ENCODE measurements at regions not wholly inside any gene's neighbourhood (a gene's known extent, or its start where the extent isn't known, plus 50 kb on each side); places are given as distances from the start of the nearest gene placed in this dataset.

- Histone ChIP-seq H2AK5ac (ENCODE audit: low read length) (no peak overlapping the region), H2BK5ac (ENCODE audit: low read depth, low read length, poor library complexity) (no peak overlapping the region), H3K18ac (ENCODE audit: low read length) (no peak overlapping the region), H3K27me3 (ENCODE audit: insufficient read depth, low read length) (no peaks in the 10 kb centered on the region), H3K9ac (ENCODE audit: low read length) (no peak overlapping the region), H3K23ac (ENCODE audit: low read length) (no peak overlapping the region), H4K91ac (ENCODE audit: low read depth, low read length) (no peak overlapping the region), H3K4me1 (ENCODE audit: control insufficient read depth in 1 of 2, insufficient read depth in 2 of 2, low read length in 2 of 2) (no peaks in the 10 kb centered on the region), H2AFZ (ENCODE audit: insufficient read depth, low read length, poor library complexity) (no peak overlapping the region), H4K8ac (ENCODE audit: low read depth, low read length) (no peak overlapping the region), H3K79me1 (ENCODE audit: low read length) (no peaks in the 10 kb centered on the region), H3K36me3 (ENCODE audit: control insufficient read depth in 1 of 2, insufficient read depth in 2 of 2, low read length in 2 of 2) (no peaks in the 10 kb centered on the region), H2BK120ac (ENCODE audit: insufficient read depth, low read length, poor library complexity) (no peak overlapping the region), H3K27ac (ENCODE audit: low read depth, low read length) (no peak overlapping the region), H3K4me2 (ENCODE audit: low read length) (no peak overlapping the region), H3K79me2 (ENCODE audit: control insufficient read depth, insufficient read depth, low read length, poor library complexity) (no peaks in the 10 kb centered on the region), H3K4me3 (ENCODE audit: low read depth, low read length) (no peak overlapping the region), H2BK12ac (ENCODE audit: low read length) (no peak overlapping the region), H4K12ac (ENCODE audit: low read depth, low read length) (no peak overlapping the region), H3K14ac (ENCODE audit: low read length) (no peak overlapping the region), H3K9me3 (ENCODE audit: insufficient read depth, low read depth, low read length) (no peaks in the 10 kb centered on the region), H3K4ac (ENCODE audit: low read depth, low read length) (no peak overlapping the region)
- no CpG with 5 or more reads among the region's 1 CpG for WGBS (ENCODE audit: extremely low coverage, insufficient coverage, insufficient read length)
- DNase-seq: no peak
These were observed 191.7 kb downstream of the TTLL7 start for GRCh38 chr1:83807231-83807630.

- Histone ChIP-seq H2BK12ac (ENCODE audit: low read length) (no peak overlapping the region), H3K4ac (ENCODE audit: low read depth, low read length) (no peak overlapping the region), H3K23ac (ENCODE audit: low read length) (no peak overlapping the region), H3K79me2 (ENCODE audit: control insufficient read depth, insufficient read depth, low read length, poor library complexity) (no peaks in the 10 kb centered on the region), H4K91ac (ENCODE audit: low read depth, low read length) (no peak overlapping the region), H2AFZ (ENCODE audit: insufficient read depth, low read length, poor library complexity) (no peak overlapping the region), H3K9ac (ENCODE audit: low read length) (no peak overlapping the region), H3K4me2 (ENCODE audit: low read length) (no peak overlapping the region), H3K4me1 (ENCODE audit: control insufficient read depth in 1 of 2, insufficient read depth in 2 of 2, low read length in 2 of 2) (no peaks in the 10 kb centered on the region), H3K27me3 (ENCODE audit: insufficient read depth, low read length) (no peaks in the 10 kb centered on the region), H3K9me3 (ENCODE audit: insufficient read depth, low read depth, low read length) (no peaks in the 10 kb centered on the region), H3K79me1 (ENCODE audit: low read length) (no peaks in the 10 kb centered on the region), H3K27ac (ENCODE audit: low read depth, low read length) (no peak overlapping the region), H2BK5ac (ENCODE audit: low read depth, low read length, poor library complexity) (no peak overlapping the region), H3K14ac (ENCODE audit: low read length) (no peak overlapping the region), H2AK5ac (ENCODE audit: low read length) (no peak overlapping the region), H3K36me3 (ENCODE audit: control insufficient read depth in 1 of 2, insufficient read depth in 2 of 2, low read length in 2 of 2) (no peaks in the 10 kb centered on the region), H4K8ac (ENCODE audit: low read depth, low read length) (no peak overlapping the region), H2BK120ac (ENCODE audit: insufficient read depth, low read length, poor library complexity) (no peak overlapping the region), H3K18ac (ENCODE audit: low read length) (no peak overlapping the region), H4K12ac (ENCODE audit: low read depth, low read length) (no peak overlapping the region), H3K4me3 (ENCODE audit: low read depth, low read length) (no peak overlapping the region)
- no CpG with 5 or more reads among the region's 4 CpGs for WGBS (ENCODE audit: extremely low coverage, insufficient coverage, insufficient read length)
- DNase-seq: no peak
These were observed 193.0 kb downstream of the TTLL7 start for GRCh38 chr1:83805921-83806320.

GRCh38 chr1:83802460-83803152 is 196.3 kb downstream of the TTLL7 start:
- Histone ChIP-seq H3K9ac (ENCODE audit: low read length) (no peak overlapping the region), H2AK5ac (ENCODE audit: low read length) (no peak overlapping the region), H3K4me1 (ENCODE audit: control insufficient read depth in 1 of 2, insufficient read depth in 2 of 2, low read length in 2 of 2) (no peaks in the 10 kb centered on the region), H2AFZ (ENCODE audit: insufficient read depth, low read length, poor library complexity) (no peak overlapping the region), H3K79me1 (ENCODE audit: low read length) (no peaks in the 10 kb centered on the region), H3K14ac (ENCODE audit: low read length) (no peak overlapping the region), H4K91ac (ENCODE audit: low read depth, low read length) (no peak overlapping the region), H4K12ac (ENCODE audit: low read depth, low read length) (no peak overlapping the region), H2BK5ac (ENCODE audit: low read depth, low read length, poor library complexity) (no peak overlapping the region), H3K4ac (ENCODE audit: low read depth, low read length) (no peak overlapping the region), H3K9me3 (ENCODE audit: insufficient read depth, low read depth, low read length) (no peaks in the 10 kb centered on the region), H3K27me3 (ENCODE audit: insufficient read depth, low read length) (no peaks in the 10 kb centered on the region), H3K4me2 (ENCODE audit: low read length) (no peak overlapping the region), H3K4me3 (ENCODE audit: low read depth, low read length) (no peak overlapping the region), H3K23ac (ENCODE audit: low read length) (no peak overlapping the region), H4K8ac (ENCODE audit: low read depth, low read length) (no peak overlapping the region), H2BK120ac (ENCODE audit: insufficient read depth, low read length, poor library complexity) (no peak overlapping the region), H2BK12ac (ENCODE audit: low read length) (no peak overlapping the region), H3K27ac (ENCODE audit: low read depth, low read length) (no peak overlapping the region), H3K18ac (ENCODE audit: low read length) (no peak overlapping the region), H3K36me3 (ENCODE audit: control insufficient read depth in 1 of 2, insufficient read depth in 2 of 2, low read length in 2 of 2) (no peaks in the 10 kb centered on the region), H3K79me2 (ENCODE audit: control insufficient read depth, insufficient read depth, low read length, poor library complexity) (no peaks in the 10 kb centered on the region)
- WGBS (ENCODE audit: extremely low coverage, insufficient coverage, insufficient read length): no CpG with 5 or more reads among the region's 8 CpGs
- no peak for DNase-seq

GRCh38 chr1:83802023-83802422 is 196.9 kb downstream of the TTLL7 start:
- Histone ChIP-seq H3K9me3 (ENCODE audit: insufficient read depth, low read depth, low read length) (no peaks in the 10 kb centered on the region), H3K36me3 (ENCODE audit: control insufficient read depth in 1 of 2, insufficient read depth in 2 of 2, low read length in 2 of 2) (no peaks in the 10 kb centered on the region), H2BK120ac (ENCODE audit: insufficient read depth, low read length, poor library complexity) (no peak overlapping the region), H3K4me3 (ENCODE audit: low read depth, low read length) (no peak overlapping the region), H3K4me2 (ENCODE audit: low read length) (no peak overlapping the region), H3K18ac (ENCODE audit: low read length) (no peak overlapping the region), H3K27me3 (ENCODE audit: insufficient read depth, low read length) (no peaks in the 10 kb centered on the region), H3K79me1 (ENCODE audit: low read length) (no peaks in the 10 kb centered on the region), H3K9ac (ENCODE audit: low read length) (no peak overlapping the region), H2BK5ac (ENCODE audit: low read depth, low read length, poor library complexity) (no peak overlapping the region), H3K79me2 (ENCODE audit: control insufficient read depth, insufficient read depth, low read length, poor library complexity) (no peaks in the 10 kb centered on the region), H3K4me1 (ENCODE audit: control insufficient read depth in 1 of 2, insufficient read depth in 2 of 2, low read length in 2 of 2) (no peaks in the 10 kb centered on the region), H2AFZ (ENCODE audit: insufficient read depth, low read length, poor library complexity) (no peak overlapping the region), H3K27ac (ENCODE audit: low read depth, low read length) (no peak overlapping the region), H2BK12ac (ENCODE audit: low read length) (no peak overlapping the region), H3K4ac (ENCODE audit: low read depth, low read length) (no peak overlapping the region), H3K23ac (ENCODE audit: low read length) (no peak overlapping the region), H4K8ac (ENCODE audit: low read depth, low read length) (no peak overlapping the region), H2AK5ac (ENCODE audit: low read length) (no peak overlapping the region), H4K12ac (ENCODE audit: low read depth, low read length) (no peak overlapping the region), H3K14ac (ENCODE audit: low read length) (no peak overlapping the region), H4K91ac (ENCODE audit: low read depth, low read length) (no peak overlapping the region)
- peak in 1 of 2 donors; percentile 69 for DNase-seq
- WGBS (ENCODE audit: extremely low coverage, insufficient coverage, insufficient read length): no CpG with 5 or more reads among the region's 3 CpGs
